ENCODE measurements at regions not wholly inside any gene's neighbourhood (a gene's known extent, or its start where the extent isn't known, plus 50 kb on each side); places are given as distances from the start of the nearest gene placed in this dataset.
A peak's percentile ranks its signal among the peaks of the same experiment; 100 is the strongest.

- peak overlapping the region in 1 of 2 experiments; percentile 24 for H3K18ac ChIP-seq (ENCODE audit: low read depth in 1 of 2, low read length in 2 of 2)
- peak overlapping the region; percentile 25 for H3K27ac ChIP-seq (ENCODE audit: low read length, poor library complexity, severe bottlenecking)
- peak; percentile 75 for DNase-seq
- no peak overlapping the region for H2AFZ ChIP-seq (ENCODE audit: low read depth, low read length)
- peaks cover 1% of the 10 kb centered on the region for H3K4me1 ChIP-seq (ENCODE audit: control insufficient read depth, insufficient read depth, low read depth, low read length)
- no peaks in the 10 kb centered on the region for H3K79me1 ChIP-seq (replicated peaks; ENCODE audit: low read length, poor library complexity, severe bottlenecking)
- no peak overlapping the region for H3K4me3 ChIP-seq (ENCODE audit: insufficient read depth in 1 of 2, low read depth in 1 of 2, low read length in 2 of 2)
- H2BK5ac ChIP-seq (ENCODE audit: low read depth, low read length, poor library complexity, severe bottlenecking), result no peak overlapping the region
- H3K23ac ChIP-seq (ENCODE audit: low read length in 2 of 2), result no peak overlapping the region
- no peak overlapping the region for H3K14ac ChIP-seq (ENCODE audit: low read length in 2 of 2)
- H2BK12ac ChIP-seq (ENCODE audit: low read length in 2 of 2), result no peak overlapping the region
- no peak overlapping the region for H2BK15ac ChIP-seq (ENCODE audit: low read depth, poor library complexity, severe bottlenecking)
- H3K27me3 ChIP-seq (ENCODE audit: control insufficient read depth in 1 of 2, insufficient read depth in 1 of 2, low read length in 2 of 2), result no peaks in the 10 kb centered on the region
- no peak overlapping the region for H3K9ac ChIP-seq (ENCODE audit: low read length)
- H4K91ac ChIP-seq (ENCODE audit: low read length), result no peak overlapping the region
- no peak overlapping the region for H3K4ac ChIP-seq (ENCODE audit: low read depth in 1 of 2, low read length in 2 of 2)
- 29% methylated on average over 2 of the region's 2 CpGs for WGBS
- no peak overlapping the region for H2BK120ac ChIP-seq (ENCODE audit: low read depth, low read length)
- H3K4me2 ChIP-seq (ENCODE audit: low read length, poor library complexity, severe bottlenecking), result no peak overlapping the region
- no peak overlapping the region for H4K8ac ChIP-seq (ENCODE audit: low read length)
- H2AK5ac ChIP-seq (ENCODE audit: low read length, severe bottlenecking), result no peak overlapping the region
- H3K36me3 ChIP-seq (ENCODE audit: control insufficient read depth in 1 of 2, insufficient read depth in 2 of 2, low read depth in 1 of 2, low read length in 2 of 2), result no peaks in the 10 kb centered on the region
- H3K9me3 ChIP-seq (ENCODE audit: control insufficient read depth, low read length), result no peaks in the 10 kb centered on the region
Measured at GRCh38 chr4:112813790-112814189, 176.8 kb downstream of the LARP7 start.

GRCh38 chr4:112817933-112818593, 181.1 kb downstream of the LARP7 start:
- peak overlapping the region; percentile 57 to 79 for H3K4me3 ChIP-seq (ENCODE audit: insufficient read depth in 1 of 2, low read depth in 1 of 2, low read length in 2 of 2)
- 2% methylated on average over 14 of the region's 14 CpGs for WGBS
- peak overlapping the region; percentile 38 to 58 for H3K18ac ChIP-seq (ENCODE audit: low read depth in 1 of 2, low read length in 2 of 2)
- no peak overlapping the region for H4K91ac ChIP-seq (ENCODE audit: low read length)
- peak overlapping the region; percentile 82 for H3K4me2 ChIP-seq (ENCODE audit: low read length, poor library complexity, severe bottlenecking)
- peak overlapping the region in 1 of 2 experiments; percentile 49 for H2BK12ac ChIP-seq (ENCODE audit: low read length in 2 of 2)
- peaks cover 1% of the 10 kb centered on the region for H3K4me1 ChIP-seq (ENCODE audit: control insufficient read depth, insufficient read depth, low read depth, low read length)
- H3K9ac ChIP-seq (ENCODE audit: low read length), result peak overlapping the region; percentile 92
- H3K27me3 ChIP-seq (ENCODE audit: control insufficient read depth in 1 of 2, insufficient read depth in 1 of 2, low read length in 2 of 2), result no peaks in the 10 kb centered on the region
- H4K8ac ChIP-seq (ENCODE audit: low read length), result peak overlapping the region; percentile 27
- H3K4ac ChIP-seq (ENCODE audit: low read depth in 1 of 2, low read length in 2 of 2), result peak overlapping the region in 1 of 2 experiments; percentile 35
- H3K23ac ChIP-seq (ENCODE audit: low read length in 2 of 2), result no peak overlapping the region
- no peaks in the 10 kb centered on the region for H3K36me3 ChIP-seq (ENCODE audit: control insufficient read depth in 1 of 2, insufficient read depth in 2 of 2, low read depth in 1 of 2, low read length in 2 of 2)
- DNase-seq, result peak; percentile 98
- H3K27ac ChIP-seq (ENCODE audit: low read length, poor library complexity, severe bottlenecking), result peak overlapping the region; percentile 83
- H2AK5ac ChIP-seq (ENCODE audit: low read length, severe bottlenecking), result no peak overlapping the region
- H3K79me1 ChIP-seq (replicated peaks; ENCODE audit: low read length, poor library complexity, severe bottlenecking), result peaks cover 4% of the 10 kb centered on the region
- H3K14ac ChIP-seq (ENCODE audit: low read length in 2 of 2), result no peak overlapping the region
- H2BK5ac ChIP-seq (ENCODE audit: low read depth, low read length, poor library complexity, severe bottlenecking), result peak overlapping the region; percentile 86
- H3K9me3 ChIP-seq (ENCODE audit: control insufficient read depth, low read length), result no peaks in the 10 kb centered on the region
- no peak overlapping the region for H2BK15ac ChIP-seq (ENCODE audit: low read depth, poor library complexity, severe bottlenecking)
- H2AFZ ChIP-seq (ENCODE audit: low read depth, low read length), result peak overlapping the region; percentile 68
- no peak overlapping the region for H2BK120ac ChIP-seq (ENCODE audit: low read depth, low read length)

GRCh38 chr4:112818594-112818965, 181.6 kb downstream of the LARP7 start:
- H3K18ac ChIP-seq (ENCODE audit: low read depth in 1 of 2, low read length in 2 of 2), result peak overlapping the region in 1 of 2 experiments; percentile 58
- H2BK12ac ChIP-seq (ENCODE audit: low read length in 2 of 2), result no peak overlapping the region
- H4K8ac ChIP-seq (ENCODE audit: low read length), result peak overlapping the region; percentile 27
- no peak overlapping the region for H3K23ac ChIP-seq (ENCODE audit: low read length in 2 of 2)
- no peak overlapping the region for H2AFZ ChIP-seq (ENCODE audit: low read depth, low read length)
- WGBS, result 59% methylated on average over 2 of the region's 3 CpGs
- no peak overlapping the region for H3K4ac ChIP-seq (ENCODE audit: low read depth in 1 of 2, low read length in 2 of 2)
- H2BK15ac ChIP-seq (ENCODE audit: low read depth, poor library complexity, severe bottlenecking), result no peak overlapping the region
- H2BK120ac ChIP-seq (ENCODE audit: low read depth, low read length), result no peak overlapping the region
- peak overlapping the region; percentile 82 for H3K4me2 ChIP-seq (ENCODE audit: low read length, poor library complexity, severe bottlenecking)
- DNase-seq, result no peak
- no peaks in the 10 kb centered on the region for H3K9me3 ChIP-seq (ENCODE audit: control insufficient read depth, low read length)
- peak overlapping the region; percentile 92 for H3K9ac ChIP-seq (ENCODE audit: low read length)
- peak overlapping the region; percentile 43 to 79 for H3K4me3 ChIP-seq (ENCODE audit: insufficient read depth in 1 of 2, low read depth in 1 of 2, low read length in 2 of 2)
- H3K4me1 ChIP-seq (ENCODE audit: control insufficient read depth, insufficient read depth, low read depth, low read length), result peaks cover 1% of the 10 kb centered on the region
- no peaks in the 10 kb centered on the region for H3K27me3 ChIP-seq (ENCODE audit: control insufficient read depth in 1 of 2, insufficient read depth in 1 of 2, low read length in 2 of 2)
- peaks cover 4% of the 10 kb centered on the region for H3K79me1 ChIP-seq (replicated peaks; ENCODE audit: low read length, poor library complexity, severe bottlenecking)
- no peak overlapping the region for H3K14ac ChIP-seq (ENCODE audit: low read length in 2 of 2)
- no peaks in the 10 kb centered on the region for H3K36me3 ChIP-seq (ENCODE audit: control insufficient read depth in 1 of 2, insufficient read depth in 2 of 2, low read depth in 1 of 2, low read length in 2 of 2)
- H3K27ac ChIP-seq (ENCODE audit: low read length, poor library complexity, severe bottlenecking), result peak overlapping the region; percentile 83
- H2BK5ac ChIP-seq (ENCODE audit: low read depth, low read length, poor library complexity, severe bottlenecking), result no peak overlapping the region
- H4K91ac ChIP-seq (ENCODE audit: low read length), result no peak overlapping the region
- no peak overlapping the region for H2AK5ac ChIP-seq (ENCODE audit: low read length, severe bottlenecking)

- WGBS, result 94% methylated on average over 5 of the region's 5 CpGs
- H4K8ac ChIP-seq (ENCODE audit: low read length), result no peak overlapping the region
- no peak overlapping the region for H2AFZ ChIP-seq (ENCODE audit: low read depth, low read length)
Measured at GRCh38 chr4:112819729-112820128, 182.8 kb downstream of the LARP7 start.

More at GRCh38 chr4:112819729-112820128, 182.8 kb downstream of the LARP7 start:
- Histone ChIP-seq H2AK5ac (ENCODE audit: low read length, severe bottlenecking) (no peak overlapping the region), H2BK15ac (ENCODE audit: low read depth, poor library complexity, severe bottlenecking) (no peak overlapping the region), H2BK5ac (ENCODE audit: low read depth, low read length, poor library complexity, severe bottlenecking) (no peak overlapping the region), H3K4me1 (ENCODE audit: control insufficient read depth, insufficient read depth, low read depth, low read length) (peaks cover 1% of the 10 kb centered on the region), H3K36me3 (ENCODE audit: control insufficient read depth in 1 of 2, insufficient read depth in 2 of 2, low read depth in 1 of 2, low read length in 2 of 2) (no peaks in the 10 kb centered on the region), H2BK12ac (ENCODE audit: low read length in 2 of 2) (no peak overlapping the region), H3K4me3 (ENCODE audit: insufficient read depth in 1 of 2, low read depth in 1 of 2, low read length in 2 of 2) (no peak overlapping the region), H3K4ac (ENCODE audit: low read depth in 1 of 2, low read length in 2 of 2) (no peak overlapping the region), H3K9ac (ENCODE audit: low read length) (no peak overlapping the region), H3K79me1 (replicated peaks; ENCODE audit: low read length, poor library complexity, severe bottlenecking) (peaks cover 4% of the 10 kb centered on the region), H4K91ac (ENCODE audit: low read length) (peak overlapping the region; percentile 34), H2BK120ac (ENCODE audit: low read depth, low read length) (no peak overlapping the region), H3K27me3 (ENCODE audit: control insufficient read depth in 1 of 2, insufficient read depth in 1 of 2, low read length in 2 of 2) (no peaks in the 10 kb centered on the region), H3K23ac (ENCODE audit: low read length in 2 of 2) (no peak overlapping the region), H3K14ac (ENCODE audit: low read length in 2 of 2) (no peak overlapping the region), H3K27ac (ENCODE audit: low read length, poor library complexity, severe bottlenecking) (no peak overlapping the region), H3K9me3 (ENCODE audit: control insufficient read depth, low read length) (no peaks in the 10 kb centered on the region), H3K18ac (ENCODE audit: low read depth in 1 of 2, low read length in 2 of 2) (no peak overlapping the region), H3K4me2 (ENCODE audit: low read length, poor library complexity, severe bottlenecking) (no peak overlapping the region)
- no peak for DNase-seq
